GM12872 (cell line): ENCODE measurements at regions not wholly inside any gene's neighbourhood (a gene's known extent, or its start where the extent isn't known, plus 50 kb on each side); places are given as distances from the start of the nearest gene placed in this dataset.
A peak's percentile ranks its signal among the peaks of the same experiment; 100 is the strongest.

Source experiments
- CTCF ChIP-seq: IDR thresholded peaks from 3 replicates; pipeline ENCODE4 v1.5.1; 2011; ENCODE audit warnings: low read depth, mild to moderate bottlenecking, low read length, moderate library complexity; ENCODE audit not compliant: insufficient read depth

GRCh38 chr22:34841331-34841771, 224.6 kb upstream of the ISX start:
- no peak for TF ChIP-seq CTCF

GRCh38 chr22:34841911-34842310, 224.0 kb upstream of the ISX start:
- no peak for TF ChIP-seq CTCF

GRCh38 chr22:34842630-34843029, 223.3 kb upstream of the ISX start:
- peak; percentile 28; the same call in 1 of the 3 replicates for TF ChIP-seq CTCF

GRCh38 chr22:34845391-34845790, 220.6 kb upstream of the ISX start:
- no peak for TF ChIP-seq CTCF

GRCh38 chr22:34847072-34847471, 218.9 kb upstream of the ISX start:
- no peak for TF ChIP-seq CTCF

- TF ChIP-seq CTCF: no peak
Measured at GRCh38 chr22:34849965-34850364, 216.0 kb upstream of the ISX start.

GRCh38 chr22:34851918-34852662, 213.9 kb upstream of the ISX start:
- no peak for TF ChIP-seq CTCF
